Pancreas (tissue), 10 donors: ENCODE measurements at regions not wholly inside any gene's neighbourhood (a gene's known extent, or its start where the extent isn't known, plus 50 kb on each side); places are given as distances from the start of the nearest gene placed in this dataset.

ENCODE experiments used
- ATAC-seq, 4 donors: fragments of 200-7000 bp; cut with Tn5 transposase; one replicate each; pipeline versions ENCODE4 v1.8.0 to v1.9.1; 2020; ENCODE audit warnings: mild to moderate bottlenecking in 4 of 4, moderate library complexity in 4 of 4
- DNase-seq, 6 donors: peaks; one replicate each; pipeline ENCODE4 v3.0.0-alpha.2; 2020
- FAIRE-seq: peaks from 2 replicates; lab custom pipeline; 2012; peaks lifted over from hg19 to GRCh38; lab: Jason Lieb, UNC
- H3K27ac ChIP-seq, 4 donors: fragments of 200-600 bp; sonication (generic); 1 replicate in 3 of 4; 2 replicates in 1 of 4; pipeline versions ENCODE4 v1.5.0 to v1.8.0; 2020
- H3K27me3 ChIP-seq, 4 donors: fragments of 200-600 bp; one replicate each; pipeline ENCODE4 v1.8.0; 2021
- H3K36me3 ChIP-seq, 3 donors: fragments of 200-600 bp; sonication (generic) in 1 of 3; one replicate each; pipeline versions ENCODE4 v1.5.0 to v1.8.0; 2020 to 2021
- H3K4me1 ChIP-seq, 3 donors: fragments of 200-600 bp; one replicate each; pipeline ENCODE4 v1.8.0; 2021
- H3K4me3 ChIP-seq, 4 donors: fragments of 200-600 bp; sonication (generic) in 2 of 4; one replicate each; pipeline versions ENCODE4 v1.5.0 to v1.8.0; 2020 to 2021
- H3K9me3 ChIP-seq, 4 donors: fragments of 200-600 bp; one replicate each; pipeline ENCODE4 v1.8.0; 2021
- CTCF ChIP-seq, 4 donors: fragments of 200-600 bp; sonication (generic) in 3 of 4; IDR thresholded peaks; one replicate each; pipeline versions ENCODE4 v1.5.0 to v1.8.0; 2021; ENCODE audit warnings: antibody characterized with exemption in 4 of 4
- WGBS, 2 donors: extraction: QIAGEN DNeasy Blood & Tissue Kit; methylation state at CpG; one replicate each; pipeline ENCODE4 v1.1.7; 2013; 5-methylcytosine and 5-hydroxymethylcytosine counted together
- intact Hi-C, 3 donors: fragments of 100-400 bp; cut with DNase I; formaldehyde crosslinking; loops; one replicate each; pipeline versions ENCODE4 v1.11.1 to v1.14.2; 2022
- donor health status: healthy with polysubstance abuse.
- donor health status: DM: no; HTN: no; CAD: no; lungs with moderate emphysema.
- donor health status: DM: no; HTN: no; CAD: no.
- donor health status: control.
- donor health status: control.
- donor health status: Bipolar disorder and iron deficiency.
- donor health status: DM: yes; HTN: yes; CAD: no.
- donor health status: DM: no; HTN: no; CAD: no.
- donor health status: DM: no; HTN: no; CAD: no.
- donor health status: DM: yes; HTN: yes; CAD: no.

- no peak for TF ChIP-seq CTCF (IDR thresholded peaks at IDR 0.05)
- Histone ChIP-seq H3K4me1 (no peaks in the 10 kb centered on the region), H3K27me3 (no peaks in the 10 kb centered on the region), H3K4me3 (no peak overlapping the region), H3K9me3 (no peaks in the 10 kb centered on the region), H3K27ac (no peak overlapping the region), H3K36me3 (no peaks in the 10 kb centered on the region)
- no peak for DNase-seq
- intact Hi-C loops, result no loop called here
- ATAC-seq, result no peak
- FAIRE-seq, result no peak
- 87 to 90% methylated on average over 3 of the region's 3 CpGs for WGBS, 2 donors
Measured at GRCh38 chr5:89712134-89712700, 697.3 kb downstream of the CETN3 start.

- H3K4me1 ChIP-seq, result no peaks in the 10 kb centered on the region
- WGBS, 2 donors, result 96 to 97% methylated on average over 1 of the region's 1 CpG
- TF ChIP-seq CTCF (IDR thresholded peaks at IDR 0.05), result no peak
- H3K27me3 ChIP-seq, result no peaks in the 10 kb centered on the region
- no peaks in the 10 kb centered on the region for H3K36me3 ChIP-seq
- H3K4me3 ChIP-seq, result no peak overlapping the region
- ATAC-seq, result no peak
- intact Hi-C loops, result no loop called here
- no peaks in the 10 kb centered on the region for H3K9me3 ChIP-seq
- no peak for FAIRE-seq
- H3K27ac ChIP-seq, result no peak overlapping the region
- no peak for DNase-seq
Measured at GRCh38 chr5:89711526-89711925, 698.0 kb downstream of the CETN3 start.

- H3K9me3 ChIP-seq, result no peaks in the 10 kb centered on the region
- no peak overlapping the region for H3K4me3 ChIP-seq
- no peaks in the 10 kb centered on the region for H3K27me3 ChIP-seq
- no peaks in the 10 kb centered on the region for H3K4me1 ChIP-seq
- intact Hi-C loops, result no loop called here
- no peak for TF ChIP-seq CTCF (IDR thresholded peaks at IDR 0.05)
- no peaks in the 10 kb centered on the region for H3K36me3 ChIP-seq
- FAIRE-seq (no peak), DNase-seq (no peak), ATAC-seq (no peak)
- H3K27ac ChIP-seq, result no peak overlapping the region
- 95 to 97% methylated on average over 1 of the region's 1 CpG for WGBS, 2 donors
Measured at GRCh38 chr5:89710006-89710405, 699.5 kb downstream of the CETN3 start.

- no peak for ATAC-seq
Measured at GRCh38 chr5:89707891-89708290, 701.7 kb downstream of the CETN3 start.

More at GRCh38 chr5:89707891-89708290, 701.7 kb downstream of the CETN3 start:
- WGBS, 2 donors, result 50 to 71% methylated on average over 2 of the region's 2 CpGs
- FAIRE-seq (no peak), DNase-seq (no peak)
- Histone ChIP-seq H3K4me3 (no peak overlapping the region), H3K9me3 (no peaks in the 10 kb centered on the region), H3K27ac (no peak overlapping the region), H3K27me3 (no peaks in the 10 kb centered on the region), H3K36me3 (no peaks in the 10 kb centered on the region), H3K4me1 (no peaks in the 10 kb centered on the region)
- no peak for TF ChIP-seq CTCF (IDR thresholded peaks at IDR 0.05)
- intact Hi-C loops, result no loop called here
